ENCODE measurements at regions not wholly inside any gene's neighbourhood (a gene's known extent, or its start where the extent isn't known, plus 50 kb on each side); places are given as distances from the start of the nearest gene placed in this dataset.

- TF ChIP-seq YY1 (IDR thresholded peaks at IDR 0.05; ENCODE audit: extremely low read depth, insufficient replicate concordance, low read depth, low read length), result no peak
- TF ChIP-seq ZFX (IDR thresholded peaks at IDR 0.05), result no peak
- TF ChIP-seq TCF7L2 (IDR thresholded peaks at IDR 0.05; ENCODE audit: borderline replicate concordance, extremely low read depth, insufficient read depth, insufficient read length), result no peak
- no peak for TF ChIP-seq MAX (IDR thresholded peaks at IDR 0.05)
- TF ChIP-seq REST (IDR thresholded peaks at IDR 0.05; ENCODE audit: low read depth), result no peak
- TF ChIP-seq FOSL1 (IDR thresholded peaks at IDR 0.05; ENCODE audit: low read depth), result no peak
- TF ChIP-seq ZNF274 (IDR thresholded peaks at IDR 0.05; ENCODE audit: low read depth, low read length), result no peak
- TF ChIP-seq EZH2phosphoT487 (IDR thresholded peaks at IDR 0.05; ENCODE audit: borderline replicate concordance), result no peak
- no peak for TF ChIP-seq ATF3 (IDR thresholded peaks at IDR 0.05)
- TF ChIP-seq SRF (IDR thresholded peaks at IDR 0.05; ENCODE audit: low read depth), result no peak
- no peak for TF ChIP-seq CBX3 (IDR thresholded peaks at IDR 0.05; ENCODE audit: low read depth)
- TF ChIP-seq RAD21 (IDR thresholded peaks at IDR 0.05; ENCODE audit: low read depth), result no peak
- TF ChIP-seq ELF1 (IDR thresholded peaks at IDR 0.05; ENCODE audit: borderline replicate concordance, low read depth), result no peak
- ChIA-PET RAD21 (ENCODE audit: low non-redundant PET in 1 of 2, low total read pairs in 2 of 2, uncharacterized antibody in 2 of 2, unreplicated experiment in 2 of 2) (no interaction called here), CTCF (interaction anchor here (1.5 kb wide), 1 partner anchor 13 kb away, joined by 4 read pairs; no protein-coding TSS in a partner anchor), POLR2A (no interaction called here)
- DNase-seq (ENCODE audit: low read depth, low spot score) (no peak), ATAC-seq (no peak)
- H3K9me3 ChIP-seq (ENCODE audit: control insufficient read depth in 1 of 2, insufficient read depth in 1 of 2, low read depth in 1 of 2, low read length in 2 of 2), result no peaks in the 10 kb centered on the region
- no peaks in the 10 kb centered on the region for H3K9me2 ChIP-seq (ENCODE audit: insufficient read depth)
- no TSS peak for BruUV-seq (replicated peaks)
- no peak overlapping the region for H3K27ac ChIP-seq (ENCODE audit: low read depth, low read length)
- no peaks in the 10 kb centered on the region for H3K4me1 ChIP-seq (ENCODE audit: control insufficient read depth in 1 of 2, insufficient read depth in 2 of 2, low read length in 2 of 2)
- no peak overlapping the region for H3K4me3 ChIP-seq (replicated peaks in 1 of 2; ENCODE audit: low read depth in 1 of 2, low read length in 2 of 2)
- no peaks in the 10 kb centered on the region for H3K36me3 ChIP-seq (ENCODE audit: control insufficient read depth in 1 of 2, insufficient read depth in 2 of 2, low read length in 2 of 2)
- no peaks in the 10 kb centered on the region for H3K27me3 ChIP-seq (ENCODE audit: insufficient read depth, low read length)
- no peak overlapping the region for H3K4me2 ChIP-seq (ENCODE audit: low read length)
- no peaks in the 10 kb centered on the region for H4K20me1 ChIP-seq (ENCODE audit: insufficient read depth)
- intact Hi-C loops (cut with micrococcal nuclease), result no loop called here
- H2AFZ ChIP-seq (ENCODE audit: low read depth, low read length, poor library complexity, severe bottlenecking), result no peak overlapping the region
- no peaks in the 10 kb centered on the region for H3K79me2 ChIP-seq (ENCODE audit: insufficient read depth, low read length)
- H3K9ac ChIP-seq (ENCODE audit: low read length), result no peak overlapping the region
Measured at GRCh38 chr9:14421291-14421690, 107.3 kb upstream of the NFIB start.

All from HCT116 (cell line).